HG02588 (cell line): ENCODE measurements at regions not wholly inside any gene's neighbourhood (a gene's known extent, or its start where the extent isn't known, plus 50 kb on each side); places are given as distances from the start of the nearest gene placed in this dataset.
"Not testable (repeated sequence)": the region's sequence is repeated elsewhere in the genome, so short reads cannot be mapped to it uniquely, and the experiment has no call there.

Experiments
- ATAC-seq: cut with Tn5 transposase; IDR thresholded peaks from one replicate; pipeline ENCODE4 v1.9.1; 2021; ENCODE audit warnings: mild to moderate bottlenecking, moderate library complexity; ENCODE audit not compliant: unreplicated experiment

DNA sequence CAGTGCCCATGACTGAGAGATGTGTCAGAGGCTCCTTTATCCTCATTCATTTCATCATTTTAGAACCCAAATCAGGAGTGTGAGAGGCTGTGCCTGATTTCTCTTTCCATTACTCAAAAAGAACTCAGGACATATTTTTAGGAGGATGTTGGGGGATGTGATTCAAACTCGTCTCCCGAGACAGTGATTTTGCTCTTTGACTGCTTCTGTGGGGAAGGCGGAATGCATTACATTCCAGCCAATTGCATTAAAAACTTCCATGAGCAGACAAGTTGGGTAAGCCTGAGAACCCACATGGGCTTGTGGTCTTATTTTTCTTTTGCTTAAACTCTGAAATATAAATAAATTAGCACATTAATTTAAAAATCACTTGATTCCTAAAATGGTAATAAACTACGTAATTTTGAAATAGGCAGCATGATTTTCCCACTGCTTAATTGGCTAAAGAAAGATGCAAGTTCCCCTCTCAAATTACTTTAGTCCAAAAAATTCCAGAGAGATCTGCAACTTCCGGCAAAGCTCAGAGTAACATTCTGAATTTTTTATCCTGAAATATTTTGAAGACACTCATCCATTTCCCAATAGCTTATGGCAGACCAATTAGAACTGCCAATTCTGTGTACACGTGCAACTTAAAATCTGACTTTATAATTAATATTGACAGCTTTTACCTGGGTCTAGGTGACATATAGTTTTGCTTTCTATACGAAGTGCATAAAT lies 185.6 kb downstream of the C7orf25 start:
- ATAC-seq, result no peak

GRCh38 chr7:42722716-42723115 lies 189.2 kb downstream of the C7orf25 start:
- no peak for ATAC-seq

GRCh38 chr7:42722198-42722597 lies 189.7 kb downstream of the C7orf25 start:
- no peak for ATAC-seq

GRCh38 chr7:42720991-42721796 lies 190.7 kb downstream of the C7orf25 start:
- ATAC-seq, result no peak

DNA sequence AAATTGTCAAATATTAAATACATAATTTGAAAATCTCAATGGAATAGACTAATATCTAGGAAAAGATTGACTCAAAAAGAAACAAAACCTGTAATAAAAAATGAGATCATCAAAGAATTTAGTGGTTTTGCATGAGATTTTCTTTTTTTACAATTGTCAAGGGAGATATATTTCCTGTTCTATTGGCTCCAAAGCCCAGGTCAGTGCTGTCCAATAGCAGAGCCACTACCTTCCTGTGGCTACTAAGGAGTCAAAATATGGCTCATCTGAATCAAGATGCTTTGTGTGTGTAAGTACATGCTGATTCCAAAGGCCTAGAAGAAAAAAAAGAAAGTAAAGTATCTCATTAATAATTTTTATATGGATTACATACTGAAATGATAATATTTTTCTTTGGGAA lies 191.9 kb downstream of the C7orf25 start:
- no peak for ATAC-seq

- not testable (repeated sequence) for ATAC-seq
Measured at GRCh38 chr7:42718466-42718865, 193.4 kb downstream of the C7orf25 start.

- no peak for ATAC-seq
Measured at GRCh38 chr7:42714356-42714755, 197.5 kb downstream of the C7orf25 start.

GRCh38 chr7:42709284-42709683 lies 202.6 kb downstream of the C7orf25 start:
- ATAC-seq, result no peak

GRCh38 chr7:42704710-42705109 lies 207.2 kb downstream of the C7orf25 start:
- no peak for ATAC-seq

DNA sequence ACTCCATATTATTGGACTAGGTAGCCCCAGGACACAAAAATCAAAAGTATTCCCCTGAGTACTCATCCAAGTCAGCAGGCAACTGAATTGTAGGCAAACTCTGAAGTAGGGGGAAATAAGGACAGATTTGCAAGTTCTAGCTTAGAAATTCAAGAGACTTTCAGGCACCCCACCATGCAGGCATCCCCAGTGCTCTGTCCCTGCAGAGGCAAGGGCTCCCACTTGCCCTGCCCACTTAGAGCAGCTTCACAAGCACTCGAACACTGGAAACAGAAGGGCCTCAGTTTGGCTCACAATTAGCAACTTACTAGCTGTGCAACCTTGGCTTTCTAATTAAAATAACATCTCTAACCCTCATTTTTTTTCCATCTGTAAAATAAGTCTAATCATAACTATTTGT lies 209.2 kb downstream of the C7orf25 start:
- ATAC-seq, result no peak

DNA sequence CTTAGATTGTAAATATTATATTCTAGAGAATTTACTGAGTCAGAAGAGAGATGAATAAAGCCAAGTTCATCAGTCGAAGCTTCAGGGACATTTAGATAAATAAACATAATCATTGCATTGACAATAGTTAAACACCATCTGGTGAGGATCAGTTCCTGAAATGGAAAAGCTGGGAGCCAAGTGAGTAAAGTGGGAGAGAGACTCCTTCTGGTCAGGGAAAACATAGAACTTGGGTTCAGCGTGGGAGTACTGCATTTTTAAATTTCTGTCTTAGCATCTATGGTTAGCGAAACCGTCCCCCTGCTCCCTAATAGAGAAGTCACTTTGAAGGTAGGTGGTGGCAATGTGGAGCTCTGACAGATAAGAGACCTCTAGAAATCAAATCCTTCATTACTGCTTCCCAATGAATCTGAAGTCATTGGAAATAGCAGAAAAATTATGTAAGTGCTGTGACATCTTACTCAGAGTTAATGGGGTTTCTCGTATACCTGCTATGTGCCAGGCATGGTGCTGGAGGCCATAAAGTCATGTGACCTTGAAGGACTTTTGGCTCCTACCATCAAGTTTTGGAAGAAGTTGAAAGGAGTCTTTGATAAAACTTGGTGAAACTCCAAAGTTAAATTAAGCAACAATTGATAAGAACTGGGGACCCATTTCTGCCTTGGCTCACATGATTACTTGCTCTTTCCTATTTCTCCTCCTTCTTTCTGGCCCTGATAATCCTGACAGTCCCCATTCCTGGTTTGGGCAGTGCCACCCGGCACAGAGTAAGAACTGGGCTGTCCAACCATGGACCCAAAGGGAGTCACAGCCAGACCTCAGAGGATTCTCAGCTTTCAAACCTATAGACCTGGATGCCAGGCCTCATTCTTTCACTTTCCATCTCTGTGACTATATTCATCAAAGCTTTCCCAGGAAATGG lies 211.2 kb downstream of the C7orf25 start:
- ATAC-seq, result no peak

GRCh38 chr7:42699380-42700178 lies 212.3 kb downstream of the C7orf25 start:
- no peak for ATAC-seq

GRCh38 chr7:42698600-42699374 lies 213.1 kb downstream of the C7orf25 start:
- no peak for ATAC-seq

GRCh38 chr7:42694894-42695507 lies 216.9 kb downstream of the C7orf25 start:
- no peak for ATAC-seq

GRCh38 chr7:42693722-42694121 lies 218.1 kb downstream of the C7orf25 start:
- no peak for ATAC-seq

- ATAC-seq, result no peak
Measured at GRCh38 chr7:42692621-42693020, 219.2 kb downstream of the C7orf25 start.

DNA sequence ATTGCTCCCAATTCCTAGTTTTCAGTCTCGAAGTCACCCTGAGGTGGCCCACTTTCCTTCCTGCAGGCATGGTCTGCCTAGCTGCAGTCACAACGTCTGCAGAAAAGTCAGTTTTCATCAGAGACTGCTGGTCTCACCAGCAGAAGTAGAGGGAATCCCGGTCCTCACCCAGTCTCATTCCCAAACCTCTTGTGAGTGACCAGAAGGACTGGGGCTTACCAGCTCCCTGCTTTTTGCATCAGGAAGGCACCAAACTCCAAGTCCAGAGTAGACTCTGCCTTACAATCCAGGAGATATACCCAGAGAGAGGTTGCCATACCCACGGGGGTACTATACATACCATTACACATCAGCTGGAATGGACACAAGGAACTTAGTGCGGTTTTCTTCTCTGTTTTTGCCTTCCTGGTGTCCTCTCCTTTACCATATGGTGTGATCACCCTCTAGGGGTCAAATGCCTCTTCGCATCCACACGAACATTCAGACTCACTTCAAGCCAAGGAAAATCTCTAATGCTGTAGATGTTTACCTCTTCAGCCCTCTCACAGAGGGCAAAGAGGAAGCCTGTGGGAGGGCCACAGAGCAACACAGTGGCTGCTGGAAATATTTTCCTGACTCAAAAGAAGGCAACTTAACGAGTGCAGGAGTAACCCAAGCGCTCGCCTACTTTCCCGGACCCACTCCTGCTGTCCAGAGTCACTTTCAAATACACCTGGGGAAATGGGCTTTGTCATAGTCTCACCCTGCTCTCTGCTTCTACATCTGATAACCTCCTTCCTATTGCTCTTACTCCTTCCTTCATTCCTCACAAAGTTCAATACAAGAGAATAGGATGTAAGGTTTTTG lies 220.9 kb downstream of the C7orf25 start:
- ATAC-seq, result no peak

DNA sequence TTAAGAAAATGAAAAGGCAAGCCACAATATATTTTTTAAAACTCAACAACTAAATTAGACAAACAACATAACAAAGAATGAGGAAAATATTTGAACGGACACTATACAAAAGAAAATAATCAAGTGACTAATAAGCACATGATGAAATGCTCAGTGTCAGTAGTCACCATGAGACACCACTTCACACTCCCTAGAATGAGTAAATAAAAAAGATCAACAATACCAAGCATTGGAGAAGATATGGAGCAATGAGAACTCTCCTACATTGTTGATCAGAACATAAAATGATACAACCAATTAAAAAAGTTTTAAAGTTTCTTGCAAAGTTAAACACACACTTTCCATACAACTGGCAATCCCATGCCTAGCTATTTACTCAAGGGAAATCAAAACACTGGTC lies 222.2 kb downstream of the C7orf25 start:
- ATAC-seq, result no peak

- no peak for ATAC-seq
Measured at GRCh38 chr7:42688056-42688371, 223.9 kb downstream of the C7orf25 start.
